ENCODE measurements at regions not wholly inside any gene's neighbourhood (a gene's known extent, or its start where the extent isn't known, plus 50 kb on each side); places are given as distances from the start of the nearest gene placed in this dataset.

DNA sequence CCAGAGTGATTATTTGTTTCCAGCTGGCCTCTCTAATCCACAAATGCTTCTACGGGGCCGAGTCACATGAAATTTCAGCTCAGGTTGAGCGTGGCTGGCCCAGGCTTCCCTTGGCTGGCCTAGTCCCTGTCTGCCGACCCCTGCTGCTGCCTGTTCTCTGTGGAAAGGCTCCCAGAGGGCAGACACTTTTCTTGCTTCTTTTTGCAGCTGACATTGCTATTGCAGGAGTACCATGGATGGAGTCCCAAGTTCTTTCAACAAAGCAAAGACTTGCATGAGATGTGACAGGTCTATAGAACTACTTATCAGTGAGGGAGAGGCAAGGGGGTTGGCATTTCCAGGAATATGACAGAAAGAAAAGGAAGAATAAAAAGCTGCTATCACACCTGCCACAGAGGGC, 287.4 kb upstream of the ARRDC3 start:
- TF ChIP-seq GATA3 (IDR thresholded peaks at IDR 0.05; ENCODE audit: low read depth, low read length) (no peak), GATA2 (IDR thresholded peaks at IDR 0.05; ENCODE audit: low read depth, low read length) (no peak)
